ENCODE measurements at regions not wholly inside any gene's neighbourhood (a gene's known extent, or its start where the extent isn't known, plus 50 kb on each side); places are given as distances from the start of the nearest gene placed in this dataset.

- TF ChIP-seq ZNF311 (tag by site-specific recombination; IDR thresholded peaks at IDR 0.05; ENCODE audit: borderline replicate concordance) (0 out of 2 replicates have a peak, but pooled peaks have one; percentile 73), ZNF645 (tag by site-specific recombination; IDR thresholded peaks at IDR 0.05) (no peak), ZNF768 (tag by site-specific recombination; IDR thresholded peaks at IDR 0.05) (no peak), ZNF184 (tag by site-specific recombination; IDR thresholded peaks at IDR 0.05) (no peak)
These were observed 138.1 kb upstream of the MED13L start (continued) for GRCh38 chr12:116415408-116416108.

- H3K36me3 ChIP-seq (ENCODE audit: control insufficient read depth in 2 of 2, insufficient read depth in 1 of 2, low read length in 2 of 2), result no peaks in the 10 kb centered on the region
- H3K9me3 ChIP-seq (ENCODE audit: control insufficient read depth, insufficient read depth, low read depth, low read length), result no peaks in the 10 kb centered on the region
- TF ChIP-seq ZNF2 (tag by site-specific recombination; IDR thresholded peaks at IDR 0.05) (no peak), TRIM28 (IDR thresholded peaks at IDR 0.05; ENCODE audit: borderline replicate concordance, low read length) (no peak), ZNF292 (tag by site-specific recombination; IDR thresholded peaks at IDR 0.05; ENCODE audit: borderline replicate concordance, low read depth) (no peak), ZNF530 (tag by site-specific recombination; IDR thresholded peaks at IDR 0.05; ENCODE audit: low read depth) (no peak), ZNF398 (tag by site-specific recombination; IDR thresholded peaks at IDR 0.05) (no peak), ZIC2 (tag by site-specific recombination; IDR thresholded peaks at IDR 0.05) (peak; percentile 57), ZNF580 (tag by site-specific recombination; IDR thresholded peaks at IDR 0.05) (no peak)
- H3K27ac ChIP-seq (ENCODE audit: extremely low read depth, low read depth, low read length), result no peak overlapping the region
- ChIA-PET CTCF (interaction anchor here (0.7 kb wide), 2 partner anchors 20 to 175 kb away, joined by 3 read pairs; no protein-coding TSS in a partner anchor), POLR2A (no interaction called here)
- no peak overlapping the region for H3K4me3 ChIP-seq (ENCODE audit: low read depth, low read length)
- no peaks in the 10 kb centered on the region for H3K4me1 ChIP-seq (ENCODE audit: control insufficient read depth, insufficient read depth, low read length)
These were observed 138.7 kb upstream of the MED13L start for GRCh38 chr12:116416166-116416565.

- H3K4me1 ChIP-seq (ENCODE audit: control insufficient read depth, insufficient read depth, low read length), result no peaks in the 10 kb centered on the region
- no peaks in the 10 kb centered on the region for H3K36me3 ChIP-seq (ENCODE audit: control insufficient read depth in 2 of 2, insufficient read depth in 1 of 2, low read length in 2 of 2)
- TF ChIP-seq ZNF324 (tag by site-specific recombination; IDR thresholded peaks at IDR 0.05), result no peak
- no peak for TF ChIP-seq ZIC2 (tag by site-specific recombination; IDR thresholded peaks at IDR 0.05)
- TF ChIP-seq PRDM10 (tag by site-specific recombination; IDR thresholded peaks at IDR 0.05), result no peak
- no peak for TF ChIP-seq ZNF449 (tag by site-specific recombination; IDR thresholded peaks at IDR 0.05)
- TF ChIP-seq ZNF221 (tag by site-specific recombination; IDR thresholded peaks at IDR 0.05; ENCODE audit: borderline replicate concordance), result no peak
- H3K9me3 ChIP-seq (ENCODE audit: control insufficient read depth, insufficient read depth, low read depth, low read length), result no peaks in the 10 kb centered on the region
- H3K27ac ChIP-seq (ENCODE audit: extremely low read depth, low read depth, low read length), result no peak overlapping the region
- CTCF ChIA-PET, result no interaction called here
- POLR2A ChIA-PET, result no interaction called here
- H3K4me3 ChIP-seq (ENCODE audit: low read depth, low read length), result no peak overlapping the region
These were observed 140.6 kb upstream of the MAP1LC3B2 start for GRCh38 chr12:116418551-116418950.
